NOMO-1 treated with dmso at 0.1 percent for 144 hours (cell line): ENCODE measurements at regions not wholly inside any gene's neighbourhood (a gene's known extent, or its start where the extent isn't known, plus 50 kb on each side); places are given as distances from the start of the nearest gene placed in this dataset.

Source experiments
- DNase-seq: peaks from one replicate; lab custom pipeline; 2025; ENCODE audit not compliant: unreplicated experiment; lab: John Stamatoyannopoulos, UW

GRCh38 chr5:97670447-97670846 lies 487.4 kb upstream of the RIOK2 start:
- no peak for DNase-seq

- no peak for DNase-seq
These were observed 493.6 kb upstream of the RIOK2 start for GRCh38 chr5:97676608-97677007.

GRCh38 chr5:97694091-97694490 lies 511.0 kb upstream of the RIOK2 start:
- no peak for DNase-seq

- DNase-seq = no peak
These were observed 531.4 kb upstream of the RIOK2 start for GRCh38 chr5:97714424-97714823.

- DNase-seq = no peak
These were observed 543.1 kb upstream of the RIOK2 start for GRCh38 chr5:97726106-97726505.

GRCh38 chr5:97728920-97729319 lies 545.9 kb upstream of the RIOK2 start:
- no peak for DNase-seq

GRCh38 chr5:97729938-97730337 lies 546.9 kb upstream of the RIOK2 start:
- no peak for DNase-seq

GRCh38 chr5:97735209-97735608 lies 552.2 kb upstream of the RIOK2 start:
- no peak for DNase-seq

GRCh38 chr5:97737608-97738007 lies 554.6 kb upstream of the RIOK2 start:
- DNase-seq = no peak

- no peak for DNase-seq
These were observed 562.8 kb upstream of the RIOK2 start for GRCh38 chr5:97745817-97746216.

- DNase-seq = no peak
These were observed 567.5 kb upstream of the RIOK2 start for GRCh38 chr5:97750576-97750975.

- no peak for DNase-seq
These were observed 568.5 kb upstream of the RIOK2 start for GRCh38 chr5:97751540-97751939.

- DNase-seq = no peak
These were observed 569.8 kb upstream of the RIOK2 start for GRCh38 chr5:97752871-97753270.

GRCh38 chr5:97762483-97762882 lies 579.4 kb upstream of the RIOK2 start:
- no peak for DNase-seq

- no peak for DNase-seq
These were observed 581.7 kb upstream of the RIOK2 start for GRCh38 chr5:97764700-97765099.

GRCh38 chr5:97778451-97778850 lies 595.4 kb upstream of the RIOK2 start:
- DNase-seq = no peak

GRCh38 chr5:97788369-97788768 lies 605.3 kb upstream of the RIOK2 start:
- no peak for DNase-seq

- DNase-seq = no peak
These were observed 615.0 kb upstream of the RIOK2 start for GRCh38 chr5:97797994-97798451.

- no peak for DNase-seq
These were observed 618.4 kb upstream of the RIOK2 start for GRCh38 chr5:97801461-97801860.

GRCh38 chr5:97820138-97820537 lies 637.1 kb upstream of the RIOK2 start:
- no peak for DNase-seq

- DNase-seq = no peak
These were observed 649.7 kb upstream of the RIOK2 start for GRCh38 chr5:97832645-97833296.

- DNase-seq = no peak
These were observed 651.5 kb upstream of the RIOK2 start for GRCh38 chr5:97834561-97834960.

GRCh38 chr5:97835112-97835511 lies 652.1 kb upstream of the RIOK2 start:
- no peak for DNase-seq
